Fibroblast of the aortic adventitia (primary cell): ENCODE measurements at regions not wholly inside any gene's neighbourhood (a gene's known extent, or its start where the extent isn't known, plus 50 kb on each side); places are given as distances from the start of the nearest gene placed in this dataset.
A peak's percentile ranks its signal among the peaks of the same experiment; 100 is the strongest.

ENCODE experiments used
- DNase-seq: peaks from one replicate; pipeline ENCODE4 v3.0.0-alpha.2; 2010; ENCODE audit warnings: low read depth
- H3K4me3 ChIP-seq: 2 replicates; pipeline ENCODE4 v1.5.1; 2011; ENCODE audit warnings: low read depth, mild to moderate bottlenecking, control low read depth, low read length, moderate library complexity
- CTCF ChIP-seq: IDR thresholded peaks from 2 replicates; pipeline ENCODE4 v1.5.1; 2011; ENCODE audit warnings: mild to moderate bottlenecking, low read length, control low read depth, inconsistent platforms; ENCODE audit not compliant: insufficient read depth

DNA sequence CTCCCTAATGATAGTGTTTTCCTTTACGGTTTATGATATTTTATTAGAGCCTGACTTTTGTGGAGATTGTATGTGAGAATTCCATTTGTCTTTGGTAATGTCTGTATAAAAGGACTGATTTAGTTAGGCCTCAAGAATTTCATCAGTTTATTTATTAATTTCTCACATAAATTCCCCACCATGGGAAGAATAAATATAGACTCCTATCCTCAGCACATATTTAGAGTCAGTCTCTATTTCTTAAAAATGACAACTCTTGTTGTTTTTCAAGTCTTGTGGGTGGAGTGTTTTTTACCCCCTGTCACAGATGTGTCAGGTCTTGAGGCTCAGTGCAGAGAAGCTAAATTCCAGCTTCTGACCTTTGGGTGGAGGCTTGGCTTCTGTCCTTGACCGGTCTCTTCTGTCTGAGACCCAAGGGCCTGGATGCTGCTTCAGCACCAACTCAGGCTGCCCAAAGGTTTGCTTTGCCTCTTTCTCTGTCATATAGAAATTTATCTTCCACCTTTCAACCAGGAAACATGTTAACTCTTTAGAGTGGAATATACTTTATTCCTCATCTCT, 117.3 kb upstream of the INHBA start:
- no peak for DNase-seq
- TF ChIP-seq CTCF, result no peak
- no peak overlapping the region for H3K4me3 ChIP-seq

- no peak for DNase-seq
- H3K4me3 ChIP-seq, result no peak overlapping the region
- no peak for TF ChIP-seq CTCF
These were observed 116.8 kb upstream of the INHBA start for GRCh38 chr7:41819645-41820044.

GRCh38 chr7:41818765-41819398, 116.0 kb upstream of the INHBA start:
- DNase-seq, result no peak
- H3K4me3 ChIP-seq, result no peak overlapping the region
- TF ChIP-seq CTCF, result no peak

DNA sequence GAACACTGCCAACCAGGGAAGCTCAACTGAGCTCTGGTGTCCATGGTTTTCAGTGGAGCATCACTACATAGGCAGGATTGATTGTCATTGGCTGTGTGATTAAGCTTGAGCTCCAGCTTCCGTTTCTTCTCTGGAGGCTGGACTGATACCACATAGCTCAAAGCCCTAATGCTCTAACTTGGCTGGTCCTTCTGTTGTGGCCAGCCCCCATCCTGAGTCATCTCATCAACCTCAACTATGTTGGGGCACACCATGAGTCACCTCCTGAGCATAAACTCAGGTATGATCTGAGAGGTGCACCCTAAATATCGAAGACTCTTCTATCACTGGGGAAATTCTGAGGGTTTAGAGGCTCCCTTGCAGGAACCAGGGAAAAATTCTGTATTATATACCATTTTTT, 114.5 kb upstream of the INHBA start:
- DNase-seq, result peak; percentile 41
- TF ChIP-seq CTCF, result no peak
- no peak overlapping the region for H3K4me3 ChIP-seq

DNA sequence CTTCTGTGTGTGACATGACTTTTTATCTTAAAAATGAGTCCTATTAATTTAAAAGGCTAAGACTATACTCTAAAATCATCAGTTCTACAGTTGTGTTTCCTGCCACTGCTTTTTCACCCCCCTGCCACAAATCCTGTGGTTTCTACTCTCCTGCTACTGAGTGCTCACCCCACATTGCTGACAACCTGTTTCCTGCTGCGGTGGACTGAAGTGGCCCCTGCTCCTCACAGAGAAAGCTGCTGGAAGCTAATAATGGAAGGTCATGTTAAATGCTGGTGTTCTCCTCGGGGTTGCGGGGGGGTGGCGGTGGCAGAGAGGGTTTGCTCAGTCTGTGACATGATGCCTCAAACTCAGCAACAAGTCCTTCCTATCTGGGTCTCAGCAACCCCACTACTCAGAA, 113.2 kb upstream of the INHBA start:
- no peak for TF ChIP-seq CTCF
- no peak for DNase-seq
- no peak overlapping the region for H3K4me3 ChIP-seq

- TF ChIP-seq CTCF, result no peak
- no peak overlapping the region for H3K4me3 ChIP-seq
- no peak for DNase-seq
These were observed 112.0 kb upstream of the INHBA start for GRCh38 chr7:41814888-41815287.

DNA sequence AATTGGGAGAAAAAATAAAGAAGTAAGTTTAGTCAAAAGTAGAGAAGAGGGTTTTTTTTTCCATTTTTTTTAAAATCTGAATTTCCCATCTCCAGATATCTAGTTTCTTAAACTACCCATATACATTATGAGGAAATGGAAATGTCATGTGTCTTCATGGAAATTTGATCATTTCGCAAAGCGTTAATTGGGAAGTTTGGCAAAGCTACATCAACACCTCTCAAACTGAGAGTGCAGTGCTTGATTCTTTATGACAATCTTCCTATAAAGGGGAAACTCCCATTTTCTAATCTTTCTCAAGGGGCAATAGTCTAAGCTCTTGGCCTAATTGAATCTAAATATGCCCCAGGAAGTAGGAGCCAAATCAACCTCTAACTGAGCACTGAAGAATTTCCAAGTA, 110.4 kb upstream of the INHBA start:
- no peak for DNase-seq

More for the DNA sequence above, 110.4 kb upstream of the INHBA start:
- no peak overlapping the region for H3K4me3 ChIP-seq
- TF ChIP-seq CTCF, result no peak
